ENCODE measurements at regions not wholly inside any gene's neighbourhood (a gene's known extent, or its start where the extent isn't known, plus 50 kb on each side); places are given as distances from the start of the nearest gene placed in this dataset.
"Not testable (repeated sequence)": the region's sequence is repeated elsewhere in the genome, so short reads cannot be mapped to it uniquely, and the experiment has no call there.

DNA sequence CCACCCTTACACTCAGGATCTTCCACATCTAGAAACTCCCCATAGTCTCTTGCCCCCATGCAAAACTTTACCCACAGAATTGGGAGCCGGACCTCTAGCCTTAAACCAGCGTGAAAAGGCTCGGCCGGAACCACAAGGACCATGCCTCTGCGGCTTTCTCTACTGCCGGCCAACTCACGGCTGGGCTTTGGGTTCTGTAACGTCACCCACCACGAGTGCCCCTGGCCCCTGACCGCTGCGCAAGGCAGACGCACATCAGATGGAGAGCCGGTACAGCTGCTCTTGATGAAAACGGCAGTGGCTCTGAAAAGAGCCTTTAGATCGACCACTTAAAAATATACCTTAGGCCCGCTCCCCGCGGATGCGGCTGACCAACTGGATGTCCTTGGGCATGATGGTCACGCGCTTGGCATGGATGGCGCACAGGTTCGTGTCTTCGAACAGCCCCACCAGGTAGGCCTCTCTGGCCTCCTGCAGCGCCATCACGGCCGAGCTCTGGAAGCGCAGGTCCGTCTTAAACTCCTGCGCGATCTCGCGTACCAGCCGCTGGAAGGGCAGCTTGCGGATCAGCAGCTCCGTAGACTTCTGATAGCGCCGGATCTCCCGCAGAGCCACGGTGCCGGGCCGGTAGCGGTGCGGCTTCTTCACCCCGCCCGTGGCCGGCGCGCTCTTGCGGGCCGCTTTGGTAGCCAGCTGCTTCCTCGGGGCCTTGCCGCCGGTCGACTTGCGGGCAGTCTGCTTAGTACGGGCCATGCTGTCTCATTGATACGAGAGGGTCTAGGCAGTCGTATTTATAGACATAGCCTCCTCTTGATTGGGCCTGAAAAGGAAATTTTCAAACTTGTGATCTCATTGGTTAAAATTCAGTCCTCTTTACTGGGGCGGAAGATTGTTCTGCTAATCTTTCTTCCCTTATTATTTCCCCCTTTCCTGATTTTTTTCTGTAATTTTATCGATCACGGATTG is 66.3 kb downstream of the FAM72C start:
- H3K9me3 ChIP-seq; in situ Hi-C loops (cut with MboI; ENCODE audit: low sequenced_read_pairs in 4 of 4); H3K27me3 ChIP-seq; H3K36me3 ChIP-seq; H3K4me1 ChIP-seq; H3K27ac ChIP-seq; intact Hi-C loops (cut with DNase I; ENCODE audit: low total_unique reads); DNase-seq: not testable (repeated sequence)
- peak overlapping the region in 3 of 4 donors; percentile 36 to 45 (median 45) for H3K4me3 ChIP-seq
- ATAC-seq, result peak in 1 of 2 donors; percentile 33

DNA sequence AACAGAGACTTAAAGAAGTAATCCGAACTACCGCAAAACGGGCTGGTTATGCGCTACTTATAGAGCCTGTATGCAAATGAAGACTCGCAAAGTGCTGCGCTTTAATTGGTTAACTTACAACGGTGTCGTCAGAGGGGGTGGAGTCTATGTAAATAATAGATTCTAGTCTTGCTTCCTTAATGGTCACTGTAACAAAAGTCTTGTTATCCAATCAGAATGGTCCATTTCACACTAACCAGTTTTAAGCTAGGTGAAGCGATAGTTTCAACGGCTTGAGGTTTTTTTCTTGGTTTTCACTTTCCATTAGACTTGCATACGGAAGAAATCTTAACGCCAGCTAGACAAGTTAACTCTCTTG is 67.2 kb downstream of the FAM72C start:
- H3K27me3 ChIP-seq; H3K9me3 ChIP-seq; intact Hi-C loops (cut with DNase I; ENCODE audit: low total_unique reads); H3K4me1 ChIP-seq; H3K27ac ChIP-seq; DNase-seq; in situ Hi-C loops (cut with MboI; ENCODE audit: low sequenced_read_pairs in 4 of 4); H3K36me3 ChIP-seq: not testable (repeated sequence)
- peak; percentile 97 to 98 for ATAC-seq
- peak overlapping the region; percentile 35 to 51 (median 45) for H3K4me3 ChIP-seq

DNA sequence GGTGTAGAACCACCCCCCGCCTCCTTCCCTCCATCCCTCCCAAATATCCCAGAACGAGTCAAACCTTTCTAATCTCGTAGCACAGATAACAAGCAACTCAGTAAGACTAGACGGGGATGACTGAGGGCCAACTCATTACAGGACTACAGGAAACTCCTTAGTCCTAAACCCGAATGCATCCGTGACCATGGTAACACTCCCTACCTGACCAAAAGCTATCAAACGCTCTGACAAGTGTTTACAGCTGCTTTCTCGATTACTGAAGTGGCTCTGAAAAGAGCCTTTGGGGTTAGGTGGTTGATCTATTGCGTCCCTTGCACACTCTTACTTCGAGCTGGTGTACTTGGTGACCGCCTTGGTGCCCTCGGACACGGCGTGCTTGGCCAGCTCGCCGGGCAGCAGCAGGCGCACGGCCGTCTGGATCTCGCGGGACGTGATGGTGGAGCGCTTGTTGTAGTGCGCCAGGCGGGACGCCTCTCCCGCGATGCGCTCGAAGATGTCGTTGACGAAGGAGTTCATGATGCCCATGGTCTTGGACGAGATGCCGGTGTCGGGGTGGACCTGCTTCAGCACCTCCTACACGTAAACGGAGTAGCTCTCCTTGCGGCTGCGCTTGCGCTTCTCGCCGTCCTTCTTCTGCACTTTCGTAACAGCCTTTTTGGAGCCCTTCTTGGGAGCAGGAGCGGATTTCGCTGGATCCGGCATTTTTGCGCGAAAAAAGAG is 67.7 kb downstream of the FAM72C start:
- DNase-seq, result peak in 1 of 2 donors; percentile 19
- intact Hi-C loops (cut with DNase I; ENCODE audit: low total_unique reads); H3K36me3 ChIP-seq; H3K27me3 ChIP-seq; in situ Hi-C loops (cut with MboI; ENCODE audit: low sequenced_read_pairs in 4 of 4); H3K9me3 ChIP-seq; H3K4me1 ChIP-seq; H3K27ac ChIP-seq: not testable (repeated sequence)
- peak overlapping the region; percentile 35 to 51 (median 45) for H3K4me3 ChIP-seq
- peak; percentile 33 to 76 for ATAC-seq

DNA sequence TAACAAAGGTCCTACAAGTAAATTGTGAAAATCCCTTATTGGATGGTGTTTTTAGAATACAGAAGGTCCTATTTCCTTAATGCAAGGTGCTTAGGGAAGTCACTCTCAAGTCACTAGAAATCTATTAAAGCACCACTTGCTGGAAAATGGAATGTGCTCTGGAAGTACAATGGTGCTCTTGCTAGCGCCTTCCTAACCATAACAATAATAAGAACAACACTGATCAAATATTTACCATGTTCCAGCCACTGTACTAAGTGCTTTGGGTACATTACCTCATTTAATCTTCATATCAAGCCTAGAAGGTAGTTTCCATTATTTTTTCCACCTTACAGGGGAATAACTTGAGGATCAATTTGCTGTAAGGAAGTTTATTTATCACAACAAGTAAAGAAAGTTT is 75.4 kb downstream of the FAM72C start:
- H3K9me3 ChIP-seq; H3K27me3 ChIP-seq; ATAC-seq; DNase-seq; H3K36me3 ChIP-seq; H3K4me3 ChIP-seq; H3K27ac ChIP-seq; in situ Hi-C loops (cut with MboI; ENCODE audit: low sequenced_read_pairs in 4 of 4); H3K4me1 ChIP-seq; intact Hi-C loops (cut with DNase I; ENCODE audit: low total_unique reads): not testable (repeated sequence)

DNA sequence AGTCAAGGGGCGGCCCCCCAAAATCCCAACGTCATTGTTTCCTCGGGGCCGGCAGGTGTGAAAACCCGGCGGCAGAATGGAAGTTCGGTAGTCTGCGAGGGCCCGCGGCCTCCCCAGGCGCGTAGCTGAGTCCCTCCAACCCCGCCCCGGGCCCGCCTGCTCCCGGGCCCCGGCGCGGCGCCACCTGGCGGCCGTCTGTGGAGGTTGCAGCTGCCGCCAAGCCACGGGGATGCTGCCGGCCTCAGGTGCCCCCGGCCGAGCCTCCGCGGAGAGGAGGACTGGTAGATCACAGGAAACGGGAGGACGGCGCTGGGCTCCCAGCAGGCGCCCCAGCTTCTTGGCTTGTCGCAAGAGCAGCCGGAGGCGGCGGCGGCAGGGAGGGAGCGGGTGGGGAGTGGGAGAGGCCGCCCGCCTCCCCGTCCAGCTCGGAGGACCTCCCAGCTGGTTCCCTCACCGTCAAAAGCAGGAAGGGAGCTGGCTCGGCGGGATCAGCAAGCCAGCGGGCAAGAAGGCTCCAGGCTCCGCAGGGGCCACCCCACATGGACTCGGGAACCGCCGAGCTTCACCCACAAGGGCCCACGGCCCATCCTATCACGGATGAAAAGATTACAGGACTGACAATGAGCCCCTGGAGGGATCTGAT is 86.7 kb downstream of the FAM72C start:
- Histone ChIP-seq H3K4me3 (peak overlapping the region in 2 of 4 donors; percentile 36 to 45), H3K27ac (peak overlapping the region in 1 of 4 donors; percentile 44)
- DNase-seq, result peak in 1 of 2 donors; percentile 29
- H3K27me3 ChIP-seq; H3K36me3 ChIP-seq; H3K9me3 ChIP-seq; intact Hi-C loops (cut with DNase I; ENCODE audit: low total_unique reads); in situ Hi-C loops (cut with MboI; ENCODE audit: low sequenced_read_pairs in 4 of 4); H3K4me1 ChIP-seq: not testable (repeated sequence)
- peak; percentile 66 to 89 for ATAC-seq
- TF ChIP-seq, protein P1, sequence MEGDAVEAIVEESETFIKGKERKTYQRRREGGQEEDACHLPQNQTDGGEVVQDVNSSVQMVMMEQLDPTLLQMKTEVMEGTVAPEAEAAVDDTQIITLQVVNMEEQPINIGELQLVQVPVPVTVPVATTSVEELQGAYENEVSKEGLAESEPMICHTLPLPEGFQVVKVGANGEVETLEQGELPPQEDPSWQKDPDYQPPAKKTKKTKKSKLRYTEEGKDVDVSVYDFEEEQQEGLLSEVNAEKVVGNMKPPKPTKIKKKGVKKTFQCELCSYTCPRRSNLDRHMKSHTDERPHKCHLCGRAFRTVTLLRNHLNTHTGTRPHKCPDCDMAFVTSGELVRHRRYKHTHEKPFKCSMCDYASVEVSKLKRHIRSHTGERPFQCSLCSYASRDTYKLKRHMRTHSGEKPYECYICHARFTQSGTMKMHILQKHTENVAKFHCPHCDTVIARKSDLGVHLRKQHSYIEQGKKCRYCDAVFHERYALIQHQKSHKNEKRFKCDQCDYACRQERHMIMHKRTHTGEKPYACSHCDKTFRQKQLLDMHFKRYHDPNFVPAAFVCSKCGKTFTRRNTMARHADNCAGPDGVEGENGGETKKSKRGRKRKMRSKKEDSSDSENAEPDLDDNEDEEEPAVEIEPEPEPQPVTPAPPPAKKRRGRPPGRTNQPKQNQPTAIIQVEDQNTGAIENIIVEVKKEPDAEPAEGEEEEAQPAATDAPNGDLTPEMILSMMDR (IDR thresholded peaks at IDR 0.05 in 4 of 5, conservative IDR thresholded peaks at IDR 0.05 in 1 of 5), result peak in 4 of 5 experiments; percentile 31 to 70 (median 41)

DNA sequence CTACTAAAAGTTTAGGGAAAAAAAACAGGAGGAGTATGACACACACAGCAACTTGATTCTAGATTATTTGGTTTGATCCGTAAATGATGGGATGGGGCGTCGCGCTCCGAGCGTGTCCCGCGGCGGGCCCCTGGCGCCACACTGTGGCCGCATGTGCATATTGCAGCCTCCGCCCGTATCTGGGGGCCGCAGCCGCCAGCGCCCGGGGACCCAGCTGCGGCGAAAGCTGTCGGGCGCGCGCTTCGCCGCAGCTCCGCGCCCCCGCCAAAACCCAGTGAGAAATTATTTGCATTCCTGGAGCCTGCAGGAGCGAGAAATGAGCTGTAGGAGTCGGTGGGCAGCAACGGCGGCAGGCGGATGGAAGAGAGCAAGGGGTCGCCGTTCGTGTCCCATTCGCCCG is 87.3 kb downstream of the FAM72C start:
- DNase-seq; H3K36me3 ChIP-seq; intact Hi-C loops (cut with DNase I; ENCODE audit: low total_unique reads); H3K4me1 ChIP-seq; H3K27me3 ChIP-seq; H3K9me3 ChIP-seq; in situ Hi-C loops (cut with MboI; ENCODE audit: low sequenced_read_pairs in 4 of 4): not testable (repeated sequence)
- TF ChIP-seq, protein P1 (IDR thresholded peaks at IDR 0.05 in 4 of 5, conservative IDR thresholded peaks at IDR 0.05 in 1 of 5), result peak in 1 of 5 experiments; percentile 22
- ATAC-seq, result peak; percentile 68 to 85
- peak overlapping the region in 1 of 4 donors; percentile 44 for H3K27ac ChIP-seq
- peak overlapping the region in 2 of 4 donors; percentile 36 to 45 for H3K4me3 ChIP-seq

DNA sequence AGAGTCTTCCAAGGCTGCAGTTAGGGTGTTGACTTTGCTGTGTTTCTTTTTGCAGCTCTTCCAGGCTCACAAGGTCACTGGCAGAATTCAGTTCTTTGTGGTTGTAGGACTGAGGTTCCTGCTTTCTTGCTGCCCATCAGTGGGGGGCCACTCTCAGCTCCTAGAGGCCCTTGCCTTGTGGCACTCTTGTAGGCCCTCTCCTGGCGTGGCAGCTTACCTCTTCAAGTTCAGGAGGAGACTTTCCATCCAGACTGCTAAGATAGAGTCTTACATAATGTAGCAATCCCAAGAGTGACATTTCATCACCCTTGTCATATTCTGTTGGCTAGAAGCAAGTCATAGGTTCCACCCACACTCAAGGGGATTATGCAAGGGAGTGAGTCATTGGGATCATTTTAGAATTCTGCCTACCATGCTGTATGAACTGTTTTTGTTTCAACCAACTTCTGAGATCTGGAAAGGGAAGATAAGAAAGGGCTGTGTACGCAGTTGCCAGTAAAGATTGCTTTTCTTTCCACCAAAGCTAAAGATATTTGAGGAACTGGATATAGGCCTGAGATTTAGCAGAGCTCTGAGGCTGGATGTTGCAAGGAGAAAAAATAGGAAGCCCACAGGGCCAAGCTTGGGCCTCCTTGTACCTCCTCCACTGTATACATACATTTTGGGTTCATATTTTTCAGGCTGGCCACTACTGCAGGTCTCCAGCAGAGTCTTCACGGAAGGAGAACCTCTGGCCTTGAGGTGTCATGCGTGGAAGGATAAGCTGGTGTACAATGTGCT is 91.8 kb downstream of the FAM72C start:
- in situ Hi-C loops (cut with MboI; ENCODE audit: low sequenced_read_pairs in 4 of 4); H3K27me3 ChIP-seq; DNase-seq; H3K4me3 ChIP-seq; H3K9me3 ChIP-seq; H3K4me1 ChIP-seq; intact Hi-C loops (cut with DNase I; ENCODE audit: low total_unique reads); H3K27ac ChIP-seq; H3K36me3 ChIP-seq: not testable (repeated sequence)
- ATAC-seq, result peak; percentile 85 to 88

DNA sequence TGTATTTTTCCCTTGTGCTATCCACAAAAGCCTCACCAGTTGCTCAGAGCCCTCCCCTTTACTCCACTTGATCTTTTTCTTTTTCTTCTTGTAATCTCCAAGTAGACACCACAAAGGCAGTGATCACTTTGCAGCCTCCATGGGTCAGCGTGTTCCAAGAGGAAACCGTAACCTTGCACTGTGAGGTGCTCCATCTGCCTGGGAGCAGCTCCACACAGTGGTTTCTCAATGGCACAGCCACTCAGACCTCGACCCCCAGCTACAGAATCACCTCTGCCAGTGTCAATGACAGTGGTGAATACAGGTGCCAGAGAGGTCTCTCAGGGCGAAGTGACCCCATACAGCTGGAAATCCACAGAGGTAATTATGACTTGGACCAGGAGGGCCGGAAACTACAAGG is 95.8 kb downstream of the FAM72C start:
- ATAC-seq; in situ Hi-C loops (cut with MboI; ENCODE audit: low sequenced_read_pairs in 4 of 4); H3K36me3 ChIP-seq; H3K4me1 ChIP-seq; H3K27ac ChIP-seq; H3K27me3 ChIP-seq; H3K4me3 ChIP-seq; H3K9me3 ChIP-seq; DNase-seq; intact Hi-C loops (cut with DNase I; ENCODE audit: low total_unique reads): not testable (repeated sequence)

DNA sequence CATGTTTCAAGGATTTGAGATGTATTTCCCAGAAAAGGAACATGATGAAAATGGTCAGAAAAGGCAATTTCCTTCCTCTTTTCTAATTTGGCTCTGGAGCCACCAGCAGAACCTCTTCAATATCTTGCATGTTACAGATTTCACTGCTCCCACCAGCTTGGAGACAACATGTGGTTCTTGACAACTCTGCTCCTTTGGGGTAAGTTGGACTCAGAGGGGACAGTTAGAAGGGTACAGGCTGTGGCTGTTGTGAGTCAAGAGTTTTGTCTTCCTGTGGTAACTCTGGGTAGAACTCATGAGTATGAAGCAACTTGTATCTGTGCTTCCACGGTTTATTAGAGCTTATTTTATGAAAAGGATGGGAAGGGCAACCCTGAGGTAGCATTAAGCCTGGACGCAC is 97.2 kb downstream of the FAM72C start:
- H3K27me3 ChIP-seq; DNase-seq; ATAC-seq; H3K36me3 ChIP-seq; H3K27ac ChIP-seq; H3K9me3 ChIP-seq; H3K4me3 ChIP-seq; in situ Hi-C loops (cut with MboI; ENCODE audit: low sequenced_read_pairs in 4 of 4); intact Hi-C loops (cut with DNase I; ENCODE audit: low total_unique reads); H3K4me1 ChIP-seq: not testable (repeated sequence)

Data from gastrocnemius medialis (tissue), 4 donors.